VCaP (cell line): ENCODE measurements at regions not wholly inside any gene's neighbourhood (a gene's known extent, or its start where the extent isn't known, plus 50 kb on each side); places are given as distances from the start of the nearest gene placed in this dataset.
"Not testable (repeated sequence)": the region's sequence is repeated elsewhere in the genome, so short reads cannot be mapped to it uniquely, and the experiment has no call there.

ENCODE experiments used
- H3K27ac ChIP-seq: fragments of 450-650 bp; 2 replicates; pipeline ENCODE4 v1.5.1; 2017
- TF ChIP-seq, protein P1 (sequence below): fragments of 450-650 bp; conservative IDR thresholded peaks from 2 replicates; pipeline ENCODE4 v1.5.1; 2017; ENCODE audit warnings: mild to moderate bottlenecking, moderate library complexity

DNA sequence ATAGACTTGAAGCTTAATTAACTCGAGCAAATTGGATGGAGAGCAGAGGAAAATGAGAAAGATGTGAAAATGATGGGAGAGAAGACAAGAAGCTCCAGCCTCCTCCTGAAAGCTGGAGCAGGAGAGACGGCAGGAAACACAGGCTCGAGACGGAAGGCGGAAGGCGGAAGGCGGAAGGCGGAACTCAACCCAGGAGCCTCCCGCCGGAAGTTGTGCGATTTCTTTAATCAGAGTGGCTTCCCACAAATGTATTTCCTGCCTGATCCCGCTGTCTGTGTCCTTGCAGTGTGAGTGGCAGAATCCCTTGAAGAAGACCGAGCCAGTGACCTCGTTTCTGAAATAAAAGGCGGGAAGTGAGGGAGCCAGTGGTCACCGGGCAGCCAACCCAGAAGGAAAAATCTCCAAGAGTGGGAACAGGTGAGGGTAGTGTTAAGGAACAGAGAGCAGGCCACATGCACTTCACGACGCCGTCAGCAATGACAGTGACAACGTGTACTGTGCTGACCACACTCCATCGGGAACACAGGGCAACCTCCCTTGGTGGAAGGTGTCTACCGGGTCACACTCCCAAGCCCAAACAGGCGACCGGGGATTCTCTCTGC lies 117.0 kb upstream of the RNF32 start:
- H3K27ac ChIP-seq: no peak overlapping the region
- TF ChIP-seq, protein P1, sequence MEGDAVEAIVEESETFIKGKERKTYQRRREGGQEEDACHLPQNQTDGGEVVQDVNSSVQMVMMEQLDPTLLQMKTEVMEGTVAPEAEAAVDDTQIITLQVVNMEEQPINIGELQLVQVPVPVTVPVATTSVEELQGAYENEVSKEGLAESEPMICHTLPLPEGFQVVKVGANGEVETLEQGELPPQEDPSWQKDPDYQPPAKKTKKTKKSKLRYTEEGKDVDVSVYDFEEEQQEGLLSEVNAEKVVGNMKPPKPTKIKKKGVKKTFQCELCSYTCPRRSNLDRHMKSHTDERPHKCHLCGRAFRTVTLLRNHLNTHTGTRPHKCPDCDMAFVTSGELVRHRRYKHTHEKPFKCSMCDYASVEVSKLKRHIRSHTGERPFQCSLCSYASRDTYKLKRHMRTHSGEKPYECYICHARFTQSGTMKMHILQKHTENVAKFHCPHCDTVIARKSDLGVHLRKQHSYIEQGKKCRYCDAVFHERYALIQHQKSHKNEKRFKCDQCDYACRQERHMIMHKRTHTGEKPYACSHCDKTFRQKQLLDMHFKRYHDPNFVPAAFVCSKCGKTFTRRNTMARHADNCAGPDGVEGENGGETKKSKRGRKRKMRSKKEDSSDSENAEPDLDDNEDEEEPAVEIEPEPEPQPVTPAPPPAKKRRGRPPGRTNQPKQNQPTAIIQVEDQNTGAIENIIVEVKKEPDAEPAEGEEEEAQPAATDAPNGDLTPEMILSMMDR: no peak

DNA sequence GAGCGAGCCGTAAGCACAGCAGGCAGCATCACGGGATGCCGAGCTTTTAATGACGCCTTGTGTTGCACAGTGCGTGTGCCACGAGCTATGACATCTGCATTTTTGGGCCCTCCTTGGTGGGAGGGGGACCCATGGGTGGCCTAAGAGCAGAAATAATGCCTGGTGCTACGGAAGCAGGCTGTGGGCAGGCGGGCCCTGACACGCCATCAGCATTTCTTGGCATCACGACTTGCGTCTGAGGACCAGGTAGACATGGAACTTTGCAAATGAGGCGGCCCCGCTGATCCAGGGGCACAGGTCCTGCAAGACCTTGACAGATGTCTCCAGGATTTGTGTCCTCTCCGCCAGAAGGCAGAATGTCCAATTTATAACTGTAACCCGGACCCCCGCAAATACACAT lies 117.8 kb upstream of the RNF32 start:
- TF ChIP-seq, protein P1: no peak
- no peak overlapping the region for H3K27ac ChIP-seq

DNA sequence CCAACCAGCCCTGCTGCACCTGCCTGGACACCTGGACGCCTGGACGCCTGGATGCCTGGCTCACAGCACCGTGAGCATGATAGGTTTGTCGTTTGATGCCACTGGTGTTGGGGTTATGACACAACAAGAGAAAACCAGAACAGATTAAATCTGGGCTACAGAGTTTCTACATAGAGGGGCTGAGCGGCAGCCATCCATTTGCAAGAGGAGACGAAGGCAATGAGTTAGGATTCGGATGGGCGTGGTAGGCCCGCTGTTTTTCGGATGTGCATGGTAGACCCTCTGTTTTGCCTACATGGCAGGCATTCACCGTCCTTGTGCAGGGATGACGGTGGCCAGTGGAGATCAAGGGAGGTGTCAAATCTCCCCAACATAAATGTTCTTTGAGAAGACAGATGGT lies 121.5 kb upstream of the RNF32 start:
- TF ChIP-seq, protein P1: no peak

DNA sequence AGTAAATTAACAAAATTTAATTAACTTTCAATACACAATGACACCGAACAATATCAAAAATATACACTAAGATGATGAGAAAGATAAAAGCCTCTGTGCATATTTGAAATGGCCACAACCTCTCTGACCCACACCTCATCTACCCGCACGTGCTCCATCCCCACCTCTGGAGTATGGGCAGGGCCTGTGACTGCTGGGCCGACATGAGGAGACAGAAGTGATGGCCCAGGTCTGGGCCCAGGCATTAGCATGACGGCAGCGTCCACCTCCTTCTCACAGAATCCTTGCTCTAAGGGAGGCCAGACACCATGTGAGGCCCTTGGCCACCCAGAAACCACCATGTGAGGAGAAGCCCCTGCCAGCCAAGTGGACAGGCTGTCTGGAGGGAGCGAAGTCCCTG lies 122.1 kb upstream of the RNF32 start:
- TF ChIP-seq, protein P1: no peak
- H3K27ac ChIP-seq: no peak overlapping the region

More for the DNA sequence above, 121.5 kb upstream of the RNF32 start:
- H3K27ac ChIP-seq: no peak overlapping the region

DNA sequence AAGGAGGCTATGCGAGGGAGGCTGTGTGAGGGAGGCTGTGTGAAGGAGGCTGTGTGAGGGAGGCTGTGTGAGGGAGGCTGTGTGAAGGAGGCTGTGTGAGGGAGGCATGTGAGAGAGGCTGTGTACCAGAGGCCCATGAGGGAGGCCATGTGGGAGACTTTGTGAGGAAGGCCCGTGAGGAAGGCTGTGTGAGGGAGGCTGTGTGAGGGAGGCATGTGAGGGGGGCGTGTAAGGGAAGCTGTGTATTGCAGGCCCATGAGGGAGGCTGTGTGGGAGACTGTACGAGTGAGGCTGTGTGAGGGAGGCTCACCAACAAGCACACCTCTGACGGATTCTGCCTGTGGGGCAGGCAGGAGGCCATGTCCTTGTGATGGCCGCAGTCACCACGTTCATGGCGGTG lies 122.7 kb upstream of the RNF32 start:
- H3K27ac ChIP-seq: not testable (repeated sequence)

DNA sequence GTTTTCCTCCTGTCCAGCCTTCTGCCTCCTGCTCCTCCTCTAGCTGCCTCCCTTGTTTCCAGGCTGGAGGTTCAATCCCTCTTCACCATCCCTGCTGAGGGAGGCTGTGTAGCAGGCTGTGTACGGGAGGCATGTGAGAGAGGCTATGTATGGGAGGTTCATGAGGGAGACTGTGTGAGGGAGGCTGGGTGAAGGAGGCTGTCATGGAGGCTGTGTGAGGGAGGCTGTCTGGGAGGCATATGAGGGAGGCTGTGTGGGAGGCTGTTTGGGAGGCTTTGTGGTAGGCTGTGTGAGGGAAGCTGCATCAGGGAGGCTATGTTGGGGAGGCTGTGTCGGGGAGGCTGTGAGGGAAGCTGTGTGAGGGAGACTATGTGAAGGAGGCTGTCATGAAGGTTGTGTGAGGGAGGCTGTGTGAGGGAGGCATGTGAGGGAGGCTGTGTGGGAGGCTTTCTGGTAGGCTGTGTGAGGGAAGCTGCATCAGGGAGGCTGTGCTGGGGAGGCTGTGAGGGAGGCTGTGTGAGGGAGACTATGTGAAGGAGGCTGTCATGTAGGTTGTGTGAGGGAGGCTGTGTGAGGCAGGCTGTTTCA lies 123.7 kb upstream of the RNF32 start:
- H3K27ac ChIP-seq: no peak overlapping the region
- TF ChIP-seq, protein P1: no peak

DNA sequence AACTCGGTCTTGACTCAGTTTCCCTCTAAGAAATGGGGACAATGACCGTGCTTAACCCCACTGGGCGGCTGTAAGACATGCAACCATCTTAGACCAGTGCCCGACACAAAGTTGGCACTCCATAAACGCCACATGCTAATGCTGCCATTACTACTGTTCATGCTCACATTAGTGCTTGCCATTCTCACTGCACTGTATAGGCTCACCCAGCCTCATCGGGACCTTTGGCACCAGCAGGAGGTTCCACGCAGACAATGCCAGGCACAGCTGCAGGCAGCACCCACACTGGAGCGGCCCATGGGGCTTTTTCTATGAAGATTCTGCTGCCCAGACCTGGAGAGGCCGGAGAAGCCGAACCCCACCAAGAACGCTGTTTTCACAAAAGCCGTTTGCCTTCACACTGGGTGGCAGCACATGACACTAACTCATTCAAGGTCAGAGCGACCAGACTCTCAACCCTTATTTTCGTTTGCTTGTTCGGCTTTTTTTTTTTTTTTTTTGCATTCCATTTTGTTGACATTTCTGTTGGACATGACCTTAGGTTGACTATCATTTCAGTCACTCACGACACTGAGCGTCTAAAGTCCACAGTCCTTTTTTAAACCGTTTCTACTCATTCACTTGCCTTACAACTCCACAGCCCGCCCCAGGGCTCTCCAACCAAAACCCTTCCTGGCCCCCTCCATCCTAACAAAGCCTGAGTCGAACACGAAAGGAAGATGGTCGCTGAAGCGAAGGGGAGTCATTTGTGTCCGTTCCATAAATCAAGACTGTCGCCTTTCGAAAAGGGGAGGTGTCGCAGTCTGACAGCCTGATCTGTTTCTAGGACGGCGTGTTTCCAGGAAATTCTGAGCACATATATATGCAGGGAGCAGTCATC lies 124.4 kb upstream of the RNF32 start:
- H3K27ac ChIP-seq: no peak overlapping the region
- TF ChIP-seq, protein P1: no peak
